ENCODE measurements at regions not wholly inside any gene's neighbourhood (a gene's known extent, or its start where the extent isn't known, plus 50 kb on each side); places are given as distances from the start of the nearest gene placed in this dataset.

DNA sequence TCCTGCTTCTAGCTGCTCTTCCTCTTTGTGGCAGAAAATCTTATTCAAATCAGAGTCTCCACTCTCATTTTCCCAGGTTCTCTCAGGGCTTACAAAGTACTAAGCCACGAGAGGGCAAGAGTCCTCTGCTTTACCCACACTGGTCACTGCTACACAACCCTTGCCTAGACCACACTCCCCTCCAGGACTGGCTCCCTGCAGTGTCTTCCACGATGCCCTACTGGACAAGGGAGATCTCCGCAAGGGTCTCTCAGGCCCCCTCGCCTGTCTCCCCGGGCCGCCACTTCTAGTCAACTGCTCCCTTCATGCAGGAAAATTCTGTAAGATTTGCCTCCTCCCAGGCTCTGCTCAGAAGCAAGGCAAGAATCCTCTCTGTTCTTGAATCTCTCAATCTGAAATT is 319.6 kb downstream of the RRAGC start:
- POLR2A ChIA-PET: no interaction called here
- CTCF ChIA-PET: no interaction called here
- Histone ChIP-seq H3K4me3 (replicated peaks in 1 of 3; ENCODE audit: insufficient read depth in 1 of 3, low read depth in 1 of 3, low read length in 3 of 3) (no peak overlapping the region), H3K9me1 (replicated peaks; ENCODE audit: control insufficient read depth, extremely low read depth, insufficient read depth, low read length) (no peaks in the 10 kb centered on the region), H2AFZ (ENCODE audit: low read depth, low read length) (no peak overlapping the region), H3K4me2 (ENCODE audit: insufficient read depth, low read length) (no peak overlapping the region), H3K9ac (replicated peaks; ENCODE audit: extremely low read depth, insufficient read depth, low read length) (no peak overlapping the region), H4K20me1 (replicated peaks; ENCODE audit: control insufficient read depth, extremely low read depth, insufficient read depth, low read length) (no peaks in the 10 kb centered on the region), H3K4me1 (ENCODE audit: control insufficient read depth, extremely low read depth, insufficient read depth, low read length) (no peaks in the 10 kb centered on the region), H3K79me2 (ENCODE audit: control insufficient read depth, insufficient read depth, low read length) (no peaks in the 10 kb centered on the region), H3K27ac (ENCODE audit: insufficient read depth, low read depth, low read length) (no peak overlapping the region), H3K36me3 (ENCODE audit: control insufficient read depth in 2 of 2, extremely low read depth in 1 of 2, insufficient read depth in 2 of 2, low read length in 2 of 2) (no peaks in the 10 kb centered on the region), H3K9me3 (replicated peaks; ENCODE audit: control insufficient read depth, insufficient read depth, low read length) (no peaks in the 10 kb centered on the region), H3K27me3 (ENCODE audit: control insufficient read depth in 2 of 2, insufficient read depth in 2 of 2, low read length in 2 of 2) (no peaks in the 10 kb centered on the region)
- dilution Hi-C loops (cut with MboI; ENCODE audit: extremely low pct_ligation_motif_present, low sequenced_read_pairs): no loop called here
- FAIRE-seq: no peak
- no peak for DNase-seq (ENCODE audit: low read depth, low spot score)
- intact Hi-C loops (cut with micrococcal nuclease): no loop called here
- no TSS peak for BruUV-seq (replicated peaks)
- TF ChIP-seq MAX (IDR thresholded peaks at IDR 0.05; ENCODE audit: insufficient read depth, insufficient read length): no peak
- no peak for TF ChIP-seq POLR2A (IDR thresholded peaks at IDR 0.05; ENCODE audit: low read depth, low read length)
- TF ChIP-seq GATA2 (IDR thresholded peaks at IDR 0.05; ENCODE audit: insufficient read depth, insufficient read length, low read depth, low read length): no peak
- TF ChIP-seq EZH2 (IDR thresholded peaks at IDR 0.05; ENCODE audit: borderline replicate concordance, low read depth, low read length, severe bottlenecking): no peak
- no peak for TF ChIP-seq FOS (IDR thresholded peaks at IDR 0.05; ENCODE audit: borderline replicate concordance, insufficient read depth, low read length)
- TF ChIP-seq, protein P1, sequence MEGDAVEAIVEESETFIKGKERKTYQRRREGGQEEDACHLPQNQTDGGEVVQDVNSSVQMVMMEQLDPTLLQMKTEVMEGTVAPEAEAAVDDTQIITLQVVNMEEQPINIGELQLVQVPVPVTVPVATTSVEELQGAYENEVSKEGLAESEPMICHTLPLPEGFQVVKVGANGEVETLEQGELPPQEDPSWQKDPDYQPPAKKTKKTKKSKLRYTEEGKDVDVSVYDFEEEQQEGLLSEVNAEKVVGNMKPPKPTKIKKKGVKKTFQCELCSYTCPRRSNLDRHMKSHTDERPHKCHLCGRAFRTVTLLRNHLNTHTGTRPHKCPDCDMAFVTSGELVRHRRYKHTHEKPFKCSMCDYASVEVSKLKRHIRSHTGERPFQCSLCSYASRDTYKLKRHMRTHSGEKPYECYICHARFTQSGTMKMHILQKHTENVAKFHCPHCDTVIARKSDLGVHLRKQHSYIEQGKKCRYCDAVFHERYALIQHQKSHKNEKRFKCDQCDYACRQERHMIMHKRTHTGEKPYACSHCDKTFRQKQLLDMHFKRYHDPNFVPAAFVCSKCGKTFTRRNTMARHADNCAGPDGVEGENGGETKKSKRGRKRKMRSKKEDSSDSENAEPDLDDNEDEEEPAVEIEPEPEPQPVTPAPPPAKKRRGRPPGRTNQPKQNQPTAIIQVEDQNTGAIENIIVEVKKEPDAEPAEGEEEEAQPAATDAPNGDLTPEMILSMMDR (IDR thresholded peaks at IDR 0.05; ENCODE audit: extremely low read depth in 1 of 2, insufficient read depth in 1 of 2, low read depth in 1 of 2, low read length in 2 of 2): no peak
- no peak for TF ChIP-seq POLR2AphosphoS5 (IDR thresholded peaks at IDR 0.05; ENCODE audit: insufficient read depth, low read depth, low read length)
- no peak for TF ChIP-seq JUN (IDR thresholded peaks at IDR 0.05; ENCODE audit: borderline replicate concordance, insufficient read depth, insufficient read length, low read depth)
- TF ChIP-seq MYC (IDR thresholded peaks at IDR 0.05; ENCODE audit: low read depth, low read length): no peak
